Endothelial cell of umbilical vein (primary cell): ENCODE measurements at regions not wholly inside any gene's neighbourhood (a gene's known extent, or its start where the extent isn't known, plus 50 kb on each side); places are given as distances from the start of the nearest gene placed in this dataset.

ENCODE experiments used
- BruUV-seq: library from RNA; stranded (reverse); fragments of 400-500 nt; replicated peaks from 2 replicates; lab custom pipeline; 2021; lab: Mats Ljungman, UMichigan
- CTCF ChIA-PET: fragments of 300-600, 350-600 bp; sonication (Branson Sonifier 250); formaldehyde crosslinking; loops from one replicate; lab custom pipeline; 2021; ENCODE audit warnings: antibody characterized with exemption, inconsistent platforms; lab: Charles Lee
- POLR2A ChIA-PET: fragments of 300-600, 350-600 bp; sonication (Branson Sonifier 250); formaldehyde crosslinking; loops from one replicate; lab custom pipeline; 2021; ENCODE audit warnings: antibody characterized with exemption, inconsistent platforms; lab: Charles Lee
- DNase-seq: peaks from one replicate; pipeline ENCODE4 v3.0.0-alpha.2; 2011; ENCODE audit warnings: low read depth, low spot score
- FAIRE-seq: peaks from 2 replicates; lab custom pipeline; 2011; peaks lifted over from hg19 to GRCh38; lab: Jason Lieb, UNC
- H2AFZ ChIP-seq: 2 replicates; pipeline ENCODE4 v1.6.0; 2012; ENCODE audit warnings: low read depth, low read length, control low read depth, inconsistent platforms
- H3K27ac ChIP-seq: 2 replicates; pipeline ENCODE4 v1.5.1; 2011; ENCODE audit warnings: low read depth, mild to moderate bottlenecking, control low read depth, low read length, moderate library complexity; ENCODE audit not compliant: insufficient read depth
- H3K27me3 ChIP-seq, 2 experiments: 2 replicates each; pipeline versions ENCODE4 v1.6.0 to v1.6.1; 2011; ENCODE audit warnings: low read length in 2 of 2, mixed read lengths in 1 of 2; ENCODE audit not compliant: control insufficient read depth in 2 of 2, insufficient read depth in 2 of 2
- H3K36me3 ChIP-seq, 2 experiments: 2 replicates in 1 of 2; 3 replicates in 1 of 2; pipeline ENCODE4 v1.5.1; 2011; ENCODE audit warnings: low read length in 2 of 2, mild to moderate bottlenecking in 1 of 2, moderate library complexity in 1 of 2; ENCODE audit not compliant: control insufficient read depth in 2 of 2, insufficient read depth in 2 of 2; ENCODE audit errors: extremely low read depth in 1 of 2
- H3K4me1 ChIP-seq: 3 replicates; pipeline ENCODE4 v1.5.1; 2011; ENCODE audit warnings: mild to moderate bottlenecking, low read length; ENCODE audit not compliant: control insufficient read depth, insufficient read depth; ENCODE audit errors: extremely low read depth
- H3K4me2 ChIP-seq: 2 replicates; pipeline ENCODE4 v1.6.1; 2011; ENCODE audit warnings: low read length, control low read depth, mixed read lengths; ENCODE audit not compliant: insufficient read depth
- H3K4me3 ChIP-seq, 3 experiments: fragments of 200-600 bp in 1 of 3; sonication (generic), shearing (Covaris generic) in 1 of 3; replicated peaks in 1 of 3; 2 replicates each; pipeline ENCODE4 v1.5.1; 2011 to 2016; ENCODE audit warnings: control low read depth in 3 of 3, low read length in 3 of 3, mild to moderate bottlenecking in 2 of 3, inconsistent platforms in 1 of 3, low read depth in 1 of 3, moderate library complexity in 1 of 3; ENCODE audit not compliant: insufficient read depth in 1 of 3
- H3K79me2 ChIP-seq: 2 replicates; pipeline ENCODE4 v1.6.0; 2012; ENCODE audit warnings: low read length, inconsistent platforms; ENCODE audit not compliant: control insufficient read depth, insufficient read depth
- H3K9ac ChIP-seq: replicated peaks from 2 replicates; pipeline ENCODE3; 2011; ENCODE audit warnings: low read length, control low read depth; ENCODE audit not compliant: insufficient read depth; ENCODE audit errors: extremely low read depth
- H3K9me1 ChIP-seq: replicated peaks from 3 replicates; pipeline ENCODE4 v1.6.0; 2011; ENCODE audit warnings: mild to moderate bottlenecking, low read length; ENCODE audit not compliant: control insufficient read depth, insufficient read depth; ENCODE audit errors: extremely low read depth
- H3K9me3 ChIP-seq: replicated peaks from 2 replicates; pipeline ENCODE4 v1.5.1; 2012; ENCODE audit warnings: low read length, inconsistent platforms; ENCODE audit not compliant: control insufficient read depth, insufficient read depth
- H4K20me1 ChIP-seq: replicated peaks from 2 replicates; pipeline ENCODE3; 2011; ENCODE audit warnings: mild to moderate bottlenecking, low read length; ENCODE audit not compliant: control insufficient read depth, insufficient read depth; ENCODE audit errors: extremely low read depth
- CTCF ChIP-seq, 2 donors: IDR thresholded peaks; 1 replicate in 1 of 2; 2 replicates in 1 of 2; pipeline ENCODE4 v1.5.1; 2011; ENCODE audit warnings: low read length in 2 of 2, mild to moderate bottlenecking in 2 of 2, moderate library complexity in 2 of 2, control low read depth in 1 of 2, inconsistent platforms in 1 of 2, low read depth in 1 of 2; ENCODE audit not compliant: insufficient read depth in 1 of 2; ENCODE audit errors: extremely low read depth in 1 of 2
- EZH2 ChIP-seq: IDR thresholded peaks from 2 replicates; pipeline ENCODE4 v1.6.1; 2012; ENCODE audit warnings: borderline replicate concordance, low read depth, mild to moderate bottlenecking, moderate library complexity, low read length, inconsistent platforms; ENCODE audit not compliant: severe bottlenecking
- FOS ChIP-seq: IDR thresholded peaks from 2 replicates; pipeline ENCODE4 v1.6.1; 2011; ENCODE audit warnings: mild to moderate bottlenecking, low read length, moderate library complexity, borderline replicate concordance; ENCODE audit not compliant: insufficient read depth
- GATA2 ChIP-seq: IDR thresholded peaks from 2 replicates; pipeline ENCODE4 v1.7.0; 2011; ENCODE audit warnings: low read depth, mild to moderate bottlenecking, moderate library complexity, mixed read lengths, low read length; ENCODE audit not compliant: insufficient read length, insufficient read depth
- JUN ChIP-seq: IDR thresholded peaks from 2 replicates; pipeline ENCODE4 v1.6.1; 2011; ENCODE audit warnings: borderline replicate concordance, low read depth; ENCODE audit not compliant: insufficient read length, insufficient read depth
- MAX ChIP-seq: IDR thresholded peaks from 2 replicates; pipeline ENCODE4 v1.6.1; 2011; ENCODE audit not compliant: insufficient read depth, insufficient read length
- MYC ChIP-seq: IDR thresholded peaks from one replicate; pipeline ENCODE4 v1.6.1; 2011; ENCODE audit warnings: mild to moderate bottlenecking, low read depth, low read length
- POLR2A ChIP-seq: IDR thresholded peaks from 2 replicates; pipeline ENCODE4 v1.6.1; 2012; ENCODE audit warnings: low read depth, mild to moderate bottlenecking, control low read depth, low read length
- POLR2AphosphoS5 ChIP-seq: IDR thresholded peaks from 2 replicates; pipeline ENCODE4 v1.6.1; 2012; ENCODE audit warnings: low read depth, mild to moderate bottlenecking, control low read depth, low read length, moderate library complexity; ENCODE audit not compliant: insufficient read depth
- dilution Hi-C: fragments of 300-500 bp; cut with MboI; formaldehyde crosslinking; loops from one replicate; pipeline ENCODE4 v1.15.0; 2019; ENCODE audit warnings: low sequenced_read_pairs; ENCODE audit not compliant: extremely low pct_ligation_motif_present
- intact Hi-C: fragments of 100-400 bp; cut with micrococcal nuclease; formaldehyde crosslinking; loops from one replicate; pipeline ENCODE4 v1.10.0; 2022

DNA sequence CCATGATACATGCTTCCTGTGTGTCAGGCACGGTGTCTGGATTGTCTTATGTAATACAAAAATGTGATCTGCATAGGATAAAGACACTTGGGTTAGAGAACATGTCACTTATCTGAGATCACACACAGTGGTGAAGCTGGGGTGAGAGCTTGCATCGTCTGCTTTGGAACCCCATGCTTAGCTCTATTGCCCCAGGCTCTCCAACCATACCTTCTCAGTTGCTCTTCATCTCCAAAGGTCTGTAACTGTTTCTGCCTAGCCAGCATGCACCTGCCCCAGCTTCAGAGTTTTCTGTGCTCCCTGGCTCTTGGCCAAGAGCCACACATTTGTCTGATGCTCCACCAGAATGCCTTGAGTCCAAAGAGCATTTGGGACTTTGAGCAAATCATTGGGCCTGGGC is 93.9 kb upstream of the COG2 start:
- dilution Hi-C loops = no loop called here
- Histone ChIP-seq H3K9me3 (peaks cover 2% of the 10 kb centered on the region), H3K4me1 (no peaks in the 10 kb centered on the region), H3K9me1 (no peaks in the 10 kb centered on the region), H4K20me1 (no peaks in the 10 kb centered on the region), H3K4me3 (no peak overlapping the region), H3K79me2 (no peaks in the 10 kb centered on the region), H3K9ac (no peak overlapping the region), H3K27ac (no peak overlapping the region), H3K36me3 (no peaks in the 10 kb centered on the region), H3K4me2 (no peak overlapping the region), H2AFZ (no peak overlapping the region), H3K27me3 (no peaks in the 10 kb centered on the region)
- no peak for FAIRE-seq
- no peak for DNase-seq
- ChIA-PET CTCF (no interaction called here), POLR2A (no interaction called here)
- TF ChIP-seq CTCF (IDR thresholded peaks at IDR 0.05; ENCODE audit: extremely low read depth in 1 of 2, insufficient read depth in 1 of 2, low read depth in 1 of 2, low read length in 2 of 2) (no peak), POLR2AphosphoS5 (no peak), MAX (no peak), FOS (no peak), JUN (no peak), GATA2 (no peak)
- intact Hi-C loops = no loop called here
- BruUV-seq = no TSS peak

GRCh38 chr1:230545181-230545580 is 97.1 kb upstream of the COG2 start:
- Histone ChIP-seq H3K9me1 (no peaks in the 10 kb centered on the region), H3K4me2 (no peak overlapping the region), H2AFZ (no peak overlapping the region), H3K4me1 (no peaks in the 10 kb centered on the region), H3K27me3 (no peaks in the 10 kb centered on the region), H3K36me3 (no peaks in the 10 kb centered on the region), H4K20me1 (no peaks in the 10 kb centered on the region), H3K79me2 (no peaks in the 10 kb centered on the region), H3K9ac (no peak overlapping the region), H3K9me3 (no peaks in the 10 kb centered on the region), H3K4me3 (no peak overlapping the region), H3K27ac (no peak overlapping the region)
- BruUV-seq = no TSS peak
- dilution Hi-C loops (no loop called here), intact Hi-C loops (no loop called here)
- CTCF ChIA-PET = no interaction called here
- DNase-seq (no peak), FAIRE-seq (no peak)
- TF ChIP-seq CTCF (IDR thresholded peaks at IDR 0.05; ENCODE audit: extremely low read depth in 1 of 2, insufficient read depth in 1 of 2, low read depth in 1 of 2, low read length in 2 of 2) (no peak), MYC (no peak), GATA2 (no peak), FOS (no peak), POLR2AphosphoS5 (no peak), EZH2 (no peak), JUN (no peak), MAX (no peak), POLR2A (no peak)
- POLR2A ChIA-PET = no interaction called here
